ENCODE measurements at regions not wholly inside any gene's neighbourhood (a gene's known extent, or its start where the extent isn't known, plus 50 kb on each side); places are given as distances from the start of the nearest gene placed in this dataset.

- no peak for DNase-seq
- Mint-ChIP-seq H3K4me3 (no peak overlapping the region), H3K36me3 (no peaks in the 10 kb centered on the region), H3K27me3 (ENCODE audit: low read depth in 3 of 3) (peaks cover 0 to 2% (median 0%) of the 10 kb centered on the region in 3 donors), H3K9me3 (no peaks in the 10 kb centered on the region), H3K27ac (no peak overlapping the region), H3K4me1 (no peaks in the 10 kb centered on the region)
- Histone ChIP-seq H3K4me3 (replicated peaks in 1 of 3; ENCODE audit: low read depth in 2 of 3, low read length in 3 of 3) (no peak overlapping the region), H2AFZ (ENCODE audit: insufficient read depth, low read depth, low read length, poor library complexity, severe bottlenecking) (no peak overlapping the region), H3K4me1 (ENCODE audit: control insufficient read depth in 1 of 2, insufficient read depth in 2 of 2, low read length in 2 of 2) (no peaks in the 10 kb centered on the region), H3K27me3 (ENCODE audit: control insufficient read depth in 2 of 2, insufficient read depth in 2 of 2, low read length in 2 of 2) (no peaks in the 10 kb centered on the region), H4K20me1 (ENCODE audit: insufficient read depth, low read length) (no peaks in the 10 kb centered on the region), H3K9ac (ENCODE audit: insufficient read depth, low read length, poor library complexity, severe bottlenecking) (no peak overlapping the region), H3K79me2 (ENCODE audit: insufficient read depth, low read length) (no peaks in the 10 kb centered on the region), H3K27ac (ENCODE audit: low read depth in 1 of 2, low read length in 2 of 2) (no peak overlapping the region), H3K9me3 (replicated peaks in 1 of 2; ENCODE audit: control insufficient read depth in 1 of 2, insufficient read depth in 1 of 2, low read length in 2 of 2) (no peaks in the 10 kb centered on the region), H3K36me3 (replicated peaks in 1 of 2; ENCODE audit: control insufficient read depth in 1 of 2, insufficient read depth in 2 of 2, low read length in 2 of 2) (no peaks in the 10 kb centered on the region), H3K4me2 (replicated peaks; ENCODE audit: extremely low read depth, low read length, poor library complexity, severe bottlenecking) (no peak overlapping the region)
- no peak for TF ChIP-seq CTCF (IDR thresholded peaks at IDR 0.05)
- intact Hi-C loops (cut with micrococcal nuclease) = no loop called here
These were observed 247.5 kb upstream of the CDH20 start for GRCh38 chr18:61085761-61086160.

- no peaks in the 10 kb centered on the region for H3K27me3 ChIP-seq (ENCODE audit: control insufficient read depth in 2 of 2, insufficient read depth in 2 of 2, low read length in 2 of 2)
- Mint-ChIP-seq H3K4me3 (no peak overlapping the region), H3K36me3 (no peaks in the 10 kb centered on the region), H3K9me3 (no peaks in the 10 kb centered on the region), H3K4me1 (no peaks in the 10 kb centered on the region), H3K27ac (no peak overlapping the region), H3K27me3 (ENCODE audit: low read depth in 3 of 3) (peaks cover 0 to 2% (median 0%) of the 10 kb centered on the region in 3 donors)
- H3K79me2 ChIP-seq (ENCODE audit: insufficient read depth, low read length) = no peaks in the 10 kb centered on the region
- DNase-seq = no peak
- H3K36me3 ChIP-seq (replicated peaks in 1 of 2; ENCODE audit: control insufficient read depth in 1 of 2, insufficient read depth in 2 of 2, low read length in 2 of 2) = no peaks in the 10 kb centered on the region
- TF ChIP-seq CTCF (IDR thresholded peaks at IDR 0.05) = no peak
- no peak overlapping the region for H3K4me3 ChIP-seq (replicated peaks in 1 of 3; ENCODE audit: low read depth in 2 of 3, low read length in 3 of 3)
- no peak overlapping the region for H3K27ac ChIP-seq (ENCODE audit: low read depth in 1 of 2, low read length in 2 of 2)
- H2AFZ ChIP-seq (ENCODE audit: insufficient read depth, low read depth, low read length, poor library complexity, severe bottlenecking) = no peak overlapping the region
- H3K9me3 ChIP-seq (replicated peaks in 1 of 2; ENCODE audit: control insufficient read depth in 1 of 2, insufficient read depth in 1 of 2, low read length in 2 of 2) = no peaks in the 10 kb centered on the region
- WGBS (ENCODE audit: insufficient coverage) = 96% methylated on average over 4 of the region's 4 CpGs
- no peaks in the 10 kb centered on the region for H4K20me1 ChIP-seq (ENCODE audit: insufficient read depth, low read length)
- intact Hi-C loops (cut with micrococcal nuclease) = no loop called here
- no peaks in the 10 kb centered on the region for H3K4me1 ChIP-seq (ENCODE audit: control insufficient read depth in 1 of 2, insufficient read depth in 2 of 2, low read length in 2 of 2)
- H3K4me2 ChIP-seq (replicated peaks; ENCODE audit: extremely low read depth, low read length, poor library complexity, severe bottlenecking) = no peak overlapping the region
- H3K9ac ChIP-seq (ENCODE audit: insufficient read depth, low read length, poor library complexity, severe bottlenecking) = no peak overlapping the region
These were observed 246.6 kb upstream of the CDH20 start for GRCh38 chr18:61086657-61087056.
